Peyer's patch (tissue), 4 donors: ENCODE measurements at regions not wholly inside any gene's neighbourhood (a gene's known extent, or its start where the extent isn't known, plus 50 kb on each side); places are given as distances from the start of the nearest gene placed in this dataset.

Experiments used
- DNase-seq, 3 donors: peaks; one replicate each; pipeline ENCODE4 v3.0.0-alpha.2; 2017 to 2019
- H3K27ac ChIP-seq, 4 donors: fragments of 200-600 bp; sonication (generic); one replicate each; pipeline ENCODE4 v1.5.1; 2016 to 2019
- H3K27me3 ChIP-seq, 2 donors: fragments of 200-600 bp; sonication (generic); one replicate each; pipeline ENCODE4 v1.5.1; 2019
- H3K36me3 ChIP-seq, 3 donors: fragments of 200-600 bp; sonication (generic); one replicate each; pipeline ENCODE4 v1.5.1; 2016 to 2019
- H3K4me1 ChIP-seq, 4 donors: fragments of 200-600 bp; sonication (generic); one replicate each; pipeline ENCODE4 v1.5.1; 2016 to 2019
- H3K4me3 ChIP-seq, 4 donors: fragments of 200-600 bp; sonication (generic); 1 replicate in 3 of 4; 2 replicates in 1 of 4; pipeline ENCODE4 v1.5.1; 2016 to 2019; ENCODE audit warnings: mild to moderate bottlenecking in 1 of 4
- H3K9me3 ChIP-seq, 4 donors: fragments of 200-600 bp; sonication (generic); one replicate each; pipeline ENCODE4 v1.5.1; 2016 to 2019; ENCODE audit warnings: mild to moderate bottlenecking in 1 of 4
- CTCF ChIP-seq, 6 experiments: fragments of 450-650 bp in 4 of 6; fragments of 200-600 bp in 2 of 6; sonication (generic) in 1 of 6; IDR thresholded peaks; one replicate each; pipeline ENCODE4 v1.5.1; 2017 to 2019; ENCODE audit warnings: antibody characterized with exemption in 6 of 6, mild to moderate bottlenecking in 3 of 6, moderate library complexity in 1 of 6
- POLR2A ChIP-seq, 2 donors: fragments of 450-650 bp; IDR thresholded peaks; one replicate each; pipeline ENCODE4 v1.5.1; 2017; ENCODE audit warnings: antibody characterized with exemption in 2 of 2, mild to moderate bottlenecking in 2 of 2, moderate library complexity in 2 of 2

- Histone ChIP-seq H3K9me3 (no peaks in the 10 kb centered on the region), H3K27me3 (no peaks in the 10 kb centered on the region), H3K36me3 (no peaks in the 10 kb centered on the region), H3K4me1 (no peaks in the 10 kb centered on the region), H3K4me3 (no peak overlapping the region), H3K27ac (no peak overlapping the region)
- no peak for DNase-seq
- TF ChIP-seq CTCF (IDR thresholded peaks at IDR 0.05), result no peak
- TF ChIP-seq POLR2A (IDR thresholded peaks at IDR 0.05), result no peak
Measured at GRCh38 chr1:60821156-60821555, 261.2 kb upstream of the NFIA start.

GRCh38 chr1:60818969-60819701, 263.2 kb upstream of the NFIA start:
- Histone ChIP-seq H3K27me3 (no peaks in the 10 kb centered on the region), H3K4me3 (no peak overlapping the region), H3K36me3 (no peaks in the 10 kb centered on the region), H3K9me3 (no peaks in the 10 kb centered on the region), H3K27ac (no peak overlapping the region), H3K4me1 (no peaks in the 10 kb centered on the region)
- no peak for TF ChIP-seq CTCF (IDR thresholded peaks at IDR 0.05)
- no peak for TF ChIP-seq POLR2A (IDR thresholded peaks at IDR 0.05)
- DNase-seq, result no peak

DNA sequence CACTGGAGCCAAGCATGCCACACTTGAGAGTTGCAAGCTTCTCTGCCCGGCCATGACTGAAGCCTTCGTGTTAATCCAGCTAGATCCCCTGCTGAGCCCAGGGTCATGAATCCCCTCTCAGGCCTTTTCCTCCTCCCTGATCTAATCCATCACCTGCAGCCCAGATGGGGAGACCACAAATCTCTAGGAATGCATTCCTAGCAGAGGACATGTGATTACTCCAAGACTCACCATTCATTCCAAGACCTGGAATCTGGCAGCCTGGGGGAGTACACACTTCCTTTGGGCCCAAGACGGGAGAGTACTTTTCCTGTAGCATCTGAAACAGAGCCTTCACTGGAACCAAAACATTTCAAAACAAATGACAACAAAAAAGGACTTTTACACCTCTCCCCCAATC, 269.3 kb upstream of the NFIA start:
- Histone ChIP-seq H3K9me3 (no peaks in the 10 kb centered on the region), H3K4me3 (no peak overlapping the region), H3K36me3 (no peaks in the 10 kb centered on the region), H3K27me3 (no peaks in the 10 kb centered on the region), H3K27ac (no peak overlapping the region), H3K4me1 (no peaks in the 10 kb centered on the region)
- no peak for TF ChIP-seq POLR2A (IDR thresholded peaks at IDR 0.05)
- no peak for TF ChIP-seq CTCF (IDR thresholded peaks at IDR 0.05)
- no peak for DNase-seq

DNA sequence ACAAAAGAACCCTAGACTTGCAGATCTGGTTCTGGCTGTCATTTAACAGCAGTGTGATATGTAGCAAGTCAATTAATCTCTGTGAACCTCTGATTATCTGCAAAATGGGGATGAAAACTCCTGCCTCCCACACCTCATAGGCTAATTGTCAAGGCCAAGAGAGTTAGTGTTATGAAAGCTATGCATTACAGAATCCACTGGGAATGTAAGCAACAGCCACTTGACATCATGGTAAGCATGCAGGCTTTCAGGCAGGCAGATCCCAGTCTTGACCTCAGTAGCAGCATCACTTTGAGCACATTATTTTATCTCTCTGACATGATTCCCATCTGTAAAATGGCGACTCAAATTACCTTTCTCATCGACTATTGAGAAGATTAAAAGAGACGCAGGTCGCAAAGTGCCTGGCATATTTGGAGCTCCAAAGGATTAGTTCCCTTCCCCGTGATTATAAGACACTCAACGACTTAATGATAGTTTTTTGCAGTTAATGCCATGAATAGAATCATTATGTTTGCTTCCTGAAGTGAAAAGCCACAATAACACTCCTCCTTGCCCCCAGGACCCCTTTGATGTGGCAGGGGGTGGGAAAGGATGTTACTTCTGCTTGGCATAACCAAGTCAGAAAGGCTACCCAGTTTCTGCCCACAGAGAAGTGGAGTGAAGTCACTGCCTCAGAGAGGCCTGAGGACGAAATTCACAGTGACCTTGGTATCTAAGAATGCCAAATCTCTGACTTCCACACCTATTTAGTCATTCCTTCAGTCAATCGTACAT, 273.0 kb upstream of the NFIA start:
- H3K4me1 ChIP-seq, result no peaks in the 10 kb centered on the region
- H3K9me3 ChIP-seq, result no peaks in the 10 kb centered on the region
- H3K4me3 ChIP-seq, result no peak overlapping the region
- no peak for TF ChIP-seq CTCF (IDR thresholded peaks at IDR 0.05)
- no peak for TF ChIP-seq POLR2A (IDR thresholded peaks at IDR 0.05)
- no peaks in the 10 kb centered on the region for H3K36me3 ChIP-seq
- H3K27ac ChIP-seq, result no peak overlapping the region
- H3K27me3 ChIP-seq, result no peaks in the 10 kb centered on the region
- no peak for DNase-seq

GRCh38 chr1:60808676-60809075, 273.7 kb upstream of the NFIA start:
- H3K27me3 ChIP-seq, result no peaks in the 10 kb centered on the region
- no peak overlapping the region for H3K4me3 ChIP-seq
- no peaks in the 10 kb centered on the region for H3K36me3 ChIP-seq
- H3K4me1 ChIP-seq, result no peaks in the 10 kb centered on the region
- TF ChIP-seq CTCF (IDR thresholded peaks at IDR 0.05) (no peak), POLR2A (IDR thresholded peaks at IDR 0.05) (no peak)
- H3K27ac ChIP-seq, result no peak overlapping the region
- H3K9me3 ChIP-seq, result no peaks in the 10 kb centered on the region
- DNase-seq, result no peak
